T-helper 2 cell (primary cell): ENCODE measurements at regions not wholly inside any gene's neighbourhood (a gene's known extent, or its start where the extent isn't known, plus 50 kb on each side); places are given as distances from the start of the nearest gene placed in this dataset.

ENCODE experiments used
- DNase-seq, 5 experiments: peaks; one replicate each; pipeline versions ENCODE4 v3.0.0 to v3.0.0-alpha.2; 2012 to 2022

- DNase-seq, result no peak
Measured at GRCh38 chr14:42307239-42307825, 700.7 kb downstream of the LRFN5 start.

DNA sequence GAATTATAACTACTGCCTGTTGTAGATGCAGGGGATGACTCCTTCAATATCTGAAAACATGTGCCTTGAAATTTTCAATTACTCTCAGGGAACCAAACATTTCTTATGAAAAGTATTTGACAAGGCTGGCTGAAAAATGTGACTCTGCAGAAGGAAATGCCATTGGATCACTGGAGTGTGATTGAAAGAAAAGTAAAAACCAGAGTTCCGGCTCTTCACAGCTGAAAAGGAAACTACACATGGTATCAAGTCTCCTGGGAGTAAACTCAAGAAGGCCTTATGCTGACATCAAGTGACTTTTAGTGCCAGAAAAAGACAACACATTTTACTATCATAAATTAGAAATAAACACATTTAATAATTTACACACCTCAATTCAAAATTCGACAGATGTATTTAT, 693.0 kb downstream of the LRFN5 start:
- DNase-seq, result no peak

DNA sequence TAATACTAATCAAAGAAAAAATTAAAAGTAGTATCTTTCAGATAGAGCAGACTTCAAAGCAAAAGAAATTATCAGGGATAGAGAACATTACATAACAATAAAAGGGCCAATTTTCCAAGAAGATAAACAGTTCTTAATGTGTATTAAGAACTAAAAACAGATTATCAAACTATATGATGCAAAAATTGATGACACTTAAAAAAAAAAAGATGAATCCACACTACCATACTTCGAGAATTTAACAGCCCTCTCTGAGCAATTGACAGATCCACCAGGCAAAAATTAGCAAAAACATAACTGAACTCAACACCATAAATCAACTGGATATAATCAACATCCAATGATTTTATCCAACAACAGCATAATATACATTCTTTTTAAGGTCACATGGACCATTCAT, 686.5 kb downstream of the LRFN5 start:
- no peak for DNase-seq

- no peak for DNase-seq
Measured at GRCh38 chr14:42277840-42278239, 671.2 kb downstream of the LRFN5 start.

GRCh38 chr14:42269234-42269633, 662.6 kb downstream of the LRFN5 start:
- no peak for DNase-seq

- DNase-seq, result no peak
Measured at GRCh38 chr14:42248131-42248530, 641.5 kb downstream of the LRFN5 start.

DNA sequence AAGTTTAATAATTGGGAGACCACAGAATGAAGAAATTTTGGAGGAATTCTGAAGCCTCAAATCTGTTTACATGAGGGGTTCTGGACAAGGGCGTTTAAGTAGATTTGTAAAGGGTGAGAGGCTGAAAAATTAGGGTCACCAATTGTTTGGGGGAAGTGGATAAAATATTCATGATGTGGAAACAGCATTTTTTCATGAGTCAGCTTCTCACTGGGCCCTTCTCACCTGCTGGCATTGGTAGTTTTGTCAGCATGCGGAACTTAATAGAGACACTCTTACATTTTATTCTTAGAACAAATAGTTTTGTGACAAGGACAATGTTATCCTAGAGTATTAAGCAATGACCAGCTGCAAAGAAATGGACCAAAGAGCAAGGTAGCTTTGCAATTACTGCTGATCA, 634.4 kb downstream of the LRFN5 start:
- no peak for DNase-seq

GRCh38 chr14:42229976-42230375, 623.3 kb downstream of the LRFN5 start:
- DNase-seq, result no peak

DNA sequence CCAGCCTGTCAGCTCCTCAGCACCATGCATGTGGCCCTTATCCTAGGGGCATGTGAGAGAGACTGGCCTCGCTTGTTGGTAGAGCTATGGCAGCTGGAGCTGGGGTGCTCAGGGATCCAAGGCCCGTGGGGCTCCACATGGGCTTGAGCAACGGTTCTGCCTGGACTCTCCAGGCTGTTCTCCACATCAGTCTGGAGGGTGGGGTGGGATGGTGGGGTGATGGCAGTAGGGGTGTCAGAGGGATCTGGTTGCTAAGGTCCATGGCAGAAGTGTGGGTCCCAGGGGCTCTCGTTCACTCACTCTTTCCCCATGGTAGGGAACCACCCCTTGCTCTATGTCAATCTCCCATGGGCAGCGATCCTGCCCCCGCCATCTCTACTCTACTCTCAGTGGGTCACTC, 622.6 kb downstream of the LRFN5 start:
- DNase-seq, result no peak

- no peak for DNase-seq
Measured at GRCh38 chr14:42228611-42229010, 621.9 kb downstream of the LRFN5 start.

GRCh38 chr14:42224053-42224888, 617.6 kb downstream of the LRFN5 start:
- peak in 1 of 5 experiments; percentile 1 for DNase-seq

- DNase-seq, result no peak
Measured at GRCh38 chr14:42222924-42223471, 616.3 kb downstream of the LRFN5 start.

- DNase-seq, result no peak
Measured at GRCh38 chr14:42214981-42215491, 608.4 kb downstream of the LRFN5 start.

DNA sequence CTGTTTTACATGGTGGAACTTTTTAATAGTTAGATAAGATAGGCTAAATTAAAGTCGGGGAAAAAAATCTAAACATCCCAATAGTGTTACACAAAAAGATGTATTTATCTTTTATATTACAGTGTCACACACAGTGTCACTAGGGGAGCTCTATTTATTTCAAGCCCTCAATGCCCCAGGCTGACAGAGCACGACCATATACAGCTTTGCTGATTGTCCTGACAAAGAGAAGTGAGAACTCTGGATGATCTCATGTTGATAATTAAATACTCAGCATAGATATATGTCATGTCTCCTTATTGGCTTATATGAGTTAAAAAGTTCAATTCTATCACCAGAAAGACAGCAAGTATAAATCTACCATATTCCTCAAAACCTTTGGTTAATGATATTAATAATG, 594.3 kb downstream of the LRFN5 start:
- DNase-seq, result no peak

GRCh38 chr14:42198010-42198409, 591.3 kb downstream of the LRFN5 start:
- no peak for DNase-seq

DNA sequence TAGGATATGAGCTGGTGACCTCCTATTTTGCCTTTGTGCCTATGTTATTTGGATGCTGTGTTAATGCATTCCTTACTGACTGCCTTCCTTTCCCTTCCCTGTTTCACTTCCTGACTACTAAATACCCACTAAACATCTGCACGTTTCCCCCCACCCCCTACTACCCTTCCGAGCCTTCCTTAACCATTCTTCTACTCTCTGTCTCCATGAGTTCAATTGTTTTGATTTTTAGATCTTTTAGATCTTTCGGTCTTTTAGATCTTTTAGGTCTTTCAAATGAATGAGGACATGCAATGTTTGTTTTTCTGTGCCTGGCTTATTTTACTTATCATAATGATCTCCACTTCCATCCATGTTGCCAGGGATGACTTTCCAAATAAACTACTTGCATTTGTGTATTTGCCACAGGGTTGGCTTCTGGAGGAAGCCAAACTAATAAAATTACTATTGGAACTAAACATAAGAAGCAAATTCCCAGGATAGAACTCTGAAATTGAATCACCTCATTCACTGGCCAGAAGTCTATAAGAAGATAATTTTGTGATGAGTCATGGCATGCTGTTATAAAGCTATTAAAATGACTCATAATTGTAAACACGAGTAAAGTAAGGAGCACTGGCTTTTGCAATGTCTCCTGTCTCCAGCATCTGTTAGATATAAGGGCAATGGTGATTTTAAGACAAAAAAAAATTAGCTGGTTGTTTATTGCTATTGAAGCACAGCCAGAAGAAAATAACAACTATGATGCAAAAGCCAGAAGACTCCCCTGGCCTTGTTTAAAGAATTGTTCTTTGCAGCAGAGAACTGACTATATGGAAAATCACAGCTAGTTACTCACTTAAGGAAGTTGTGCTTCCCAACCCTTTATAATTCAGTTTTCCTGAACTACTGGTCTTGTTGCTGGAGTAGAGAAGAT, 586.3 kb downstream of the LRFN5 start:
- DNase-seq, result no peak

DNA sequence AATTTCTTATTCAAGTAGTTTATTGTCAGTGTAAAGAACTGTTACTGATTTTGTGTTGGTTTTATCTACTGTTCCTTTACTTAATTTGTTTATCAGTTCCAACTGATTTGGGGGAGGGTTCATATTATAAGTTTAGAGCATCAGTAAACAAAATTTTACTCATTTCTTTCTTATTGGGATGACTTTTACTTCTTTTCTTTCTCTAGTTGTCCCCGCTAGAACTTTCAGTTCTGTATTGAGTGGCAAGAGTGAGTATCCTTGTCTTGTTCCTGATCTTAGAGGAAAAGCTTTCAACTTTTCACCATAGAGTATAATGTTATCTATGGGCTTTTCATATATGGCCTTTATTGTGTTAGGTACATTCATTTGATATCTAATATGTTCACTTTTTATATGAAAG, 584.1 kb downstream of the LRFN5 start:
- no peak for DNase-seq

DNA sequence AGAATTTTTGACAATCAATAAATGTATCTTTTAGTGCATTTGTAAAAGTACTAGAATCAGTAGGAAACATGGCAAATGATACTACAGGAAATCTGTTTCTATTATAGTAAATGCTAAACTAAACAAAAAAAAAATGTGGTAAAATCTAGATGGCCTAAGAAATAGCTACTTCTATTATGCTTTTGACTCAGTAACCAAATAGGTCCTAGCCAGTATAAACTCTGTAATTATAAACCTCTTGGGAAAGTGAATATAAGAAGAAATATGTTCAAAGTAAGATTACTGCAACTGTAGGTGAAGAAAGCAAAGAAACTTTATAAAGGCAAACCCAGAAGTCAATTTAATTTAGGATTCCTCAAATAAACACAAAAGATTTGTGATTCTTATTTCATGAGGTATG, 581.2 kb downstream of the LRFN5 start:
- DNase-seq, result no peak

GRCh38 chr14:42185718-42186117, 579.0 kb downstream of the LRFN5 start:
- no peak for DNase-seq

DNA sequence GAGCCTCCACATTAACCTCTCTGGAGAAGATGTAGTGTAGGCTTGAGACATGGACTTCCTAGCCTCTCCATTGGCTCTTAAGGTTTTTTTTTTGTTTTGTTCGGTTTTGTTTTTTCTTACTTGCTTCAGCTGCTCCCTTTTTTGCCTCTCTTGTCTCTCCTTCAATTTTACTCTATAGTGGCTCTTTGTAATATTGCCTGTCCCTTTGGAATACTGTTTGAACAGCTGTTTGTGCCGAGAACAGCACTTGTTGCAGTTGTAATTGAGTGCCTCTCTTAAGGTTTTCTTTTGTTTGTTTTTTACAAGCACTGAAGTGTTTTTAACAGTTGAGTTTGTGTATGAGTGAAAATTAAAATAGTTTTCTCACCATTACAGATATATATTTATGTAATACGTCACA, 567.7 kb downstream of the LRFN5 start:
- DNase-seq, result no peak

DNA sequence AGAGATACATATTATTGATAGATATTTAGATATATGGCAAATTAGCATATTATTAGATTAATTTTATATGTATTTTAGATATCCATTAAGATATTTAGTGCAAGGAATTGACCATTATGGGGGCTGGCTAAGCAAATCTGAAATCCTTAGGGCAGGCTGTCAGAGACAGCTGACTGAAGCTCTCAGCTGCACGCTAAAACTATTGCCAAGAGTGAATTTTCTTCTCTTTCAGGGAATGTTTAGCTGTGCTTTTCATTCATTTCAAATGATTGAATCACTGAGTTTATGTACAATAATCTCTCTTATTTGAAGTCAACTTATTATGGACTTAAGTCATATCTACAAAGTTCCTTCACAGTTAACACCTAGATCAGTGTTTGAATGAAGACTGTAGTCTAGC, 566.5 kb downstream of the LRFN5 start:
- no peak for DNase-seq

DNA sequence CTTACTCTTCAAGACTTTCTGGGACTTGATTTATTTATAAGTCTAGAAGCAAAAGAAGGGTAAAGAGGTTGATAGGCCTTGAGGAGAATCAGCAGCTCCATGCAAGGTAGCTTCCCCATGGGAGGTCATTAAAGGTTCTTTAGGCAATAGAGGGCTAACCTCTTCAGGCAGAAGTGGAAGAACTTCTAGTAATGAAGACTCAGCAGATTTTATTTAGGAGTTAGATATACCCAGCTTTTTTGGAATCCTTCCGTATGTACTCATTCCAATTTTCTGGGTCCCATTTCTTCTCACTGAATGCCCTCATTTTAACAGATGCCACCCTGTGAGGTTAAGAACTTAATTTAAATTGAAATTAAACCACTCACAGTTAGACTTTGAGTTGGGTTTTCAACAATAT, 565.6 kb downstream of the LRFN5 start:
- DNase-seq, result no peak

DNA sequence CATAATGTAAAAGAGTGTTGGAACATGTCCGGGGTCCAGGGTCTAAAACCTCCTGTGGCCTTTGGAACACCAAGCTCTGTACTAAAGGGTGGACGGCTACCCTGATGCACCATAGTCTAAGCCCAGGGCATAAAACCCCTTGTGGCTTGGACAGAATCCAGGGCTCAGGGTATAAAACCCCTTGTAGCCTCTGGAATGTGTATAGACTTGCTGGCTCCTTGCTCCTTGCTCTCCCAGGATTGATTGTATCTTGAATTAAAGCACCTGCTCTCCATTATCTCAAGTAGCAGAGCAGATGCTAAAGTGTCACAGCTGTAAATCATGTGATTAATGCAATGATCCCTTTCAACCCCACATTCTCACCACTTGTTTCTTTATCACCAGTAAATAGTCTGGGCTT, 556.5 kb downstream of the LRFN5 start:
- no peak for DNase-seq
